Thymus (tissue), 11 donors: ENCODE measurements at regions not wholly inside any gene's neighbourhood (a gene's known extent, or its start where the extent isn't known, plus 50 kb on each side); places are given as distances from the start of the nearest gene placed in this dataset.

Experiments used
- DNase-seq, 9 donors: peaks; one replicate each; pipeline ENCODE4 v3.0.0-alpha.2; 2013; ENCODE audit warnings: low spot score in 9 of 9, low read depth in 6 of 9, missing footprints in 1 of 9
- H3K27ac ChIP-seq, 2 donors: one replicate each; pipeline ENCODE4 v1.5.1; 2013; ENCODE audit warnings: control low read depth in 1 of 2, low read depth in 1 of 2, low read length in 1 of 2, mild to moderate bottlenecking in 1 of 2, moderate library complexity in 1 of 2
- H3K27me3 ChIP-seq, 2 donors: one replicate each; pipeline ENCODE4 v1.5.1; 2013; ENCODE audit warnings: low read length in 1 of 2; ENCODE audit not compliant: control insufficient read depth in 2 of 2, insufficient read depth in 1 of 2
- H3K36me3 ChIP-seq, 2 donors: one replicate each; pipeline ENCODE4 v1.5.1; 2013; ENCODE audit warnings: low read length in 1 of 2, mild to moderate bottlenecking in 1 of 2, moderate library complexity in 1 of 2; ENCODE audit not compliant: control insufficient read depth in 2 of 2, insufficient read depth in 2 of 2
- H3K4me1 ChIP-seq, 2 donors: one replicate each; pipeline ENCODE4 v1.5.1; 2013; ENCODE audit warnings: low read length in 2 of 2; ENCODE audit not compliant: control insufficient read depth in 2 of 2, insufficient read depth in 2 of 2
- H3K4me3 ChIP-seq, 2 donors: one replicate each; pipeline ENCODE4 v1.5.1; 2013; ENCODE audit warnings: low read length in 2 of 2, control low read depth in 1 of 2, mild to moderate bottlenecking in 1 of 2
- H3K9me3 ChIP-seq, 2 donors: one replicate each; pipeline ENCODE4 v1.5.1; 2013; ENCODE audit warnings: low read length in 1 of 2, mild to moderate bottlenecking in 1 of 2; ENCODE audit not compliant: control insufficient read depth in 2 of 2, insufficient read depth in 1 of 2
- WGBS: extraction: QIAGEN DNeasy Blood & Tissue Kit; methylation state at CpG from one replicate; pipeline ENCODE4 v1.1.7; 2013; 5-methylcytosine and 5-hydroxymethylcytosine counted together
- donor health status: healthy.

DNA sequence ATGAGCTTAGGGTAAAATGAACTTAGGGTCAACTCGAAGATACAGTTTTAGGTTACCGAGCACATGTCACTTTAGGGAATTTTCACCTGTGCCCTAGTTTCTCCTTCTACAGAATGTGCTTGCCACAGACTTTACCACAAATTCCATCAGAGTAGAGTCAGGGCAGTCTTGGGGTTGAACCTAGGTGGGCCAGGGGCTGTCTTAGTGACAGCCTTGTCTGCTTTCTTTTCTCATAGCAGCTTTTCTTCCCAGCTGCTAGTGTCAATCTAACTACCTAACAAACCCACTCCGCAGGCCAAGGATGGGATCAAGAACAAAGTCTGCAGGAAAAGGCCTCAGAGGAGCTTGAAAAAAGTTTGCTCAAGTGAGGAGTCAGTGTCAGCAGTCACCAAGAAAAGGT is 458.1 kb upstream of the CDH18 start:
- Histone ChIP-seq H3K36me3 (no peaks in the 10 kb centered on the region), H3K27ac (no peak overlapping the region), H3K4me1 (no peaks in the 10 kb centered on the region), H3K9me3 (no peaks in the 10 kb centered on the region), H3K4me3 (no peak overlapping the region), H3K27me3 (no peaks in the 10 kb centered on the region)
- WGBS: 93% methylated on average over 3 of the region's 3 CpGs
- no peak for DNase-seq

DNA sequence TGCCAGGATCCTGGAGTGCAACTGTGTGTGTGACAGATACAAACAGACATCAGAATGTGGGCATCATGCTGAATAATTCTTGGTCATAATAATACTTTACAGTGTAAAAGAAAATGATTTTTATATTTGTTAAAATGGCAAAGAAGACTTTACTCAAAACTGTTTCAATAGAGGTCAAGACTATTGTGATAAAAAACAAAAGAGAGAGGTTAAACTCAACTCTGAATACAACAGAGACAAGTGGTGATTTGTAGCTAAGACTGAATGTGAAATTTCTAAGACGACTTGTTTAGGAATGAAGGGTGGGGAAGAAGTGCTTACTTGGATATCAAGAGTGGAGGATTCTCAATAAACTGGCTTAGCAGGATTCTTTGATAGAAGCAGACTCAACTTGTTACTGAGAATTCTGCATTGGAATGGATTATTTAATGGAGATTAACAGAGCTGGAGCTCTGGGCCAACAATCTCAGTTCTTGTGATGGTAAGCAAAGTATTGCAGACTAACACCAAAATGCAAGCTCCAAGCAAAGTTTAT is 457.4 kb upstream of the CDH18 start:
- WGBS: 96% methylated on average over 1 of the region's 1 CpG
- DNase-seq: no peak
- H3K4me3 ChIP-seq: no peak overlapping the region
- no peaks in the 10 kb centered on the region for H3K36me3 ChIP-seq
- no peak overlapping the region for H3K27ac ChIP-seq
- no peaks in the 10 kb centered on the region for H3K9me3 ChIP-seq
- no peaks in the 10 kb centered on the region for H3K4me1 ChIP-seq
- no peaks in the 10 kb centered on the region for H3K27me3 ChIP-seq

DNA sequence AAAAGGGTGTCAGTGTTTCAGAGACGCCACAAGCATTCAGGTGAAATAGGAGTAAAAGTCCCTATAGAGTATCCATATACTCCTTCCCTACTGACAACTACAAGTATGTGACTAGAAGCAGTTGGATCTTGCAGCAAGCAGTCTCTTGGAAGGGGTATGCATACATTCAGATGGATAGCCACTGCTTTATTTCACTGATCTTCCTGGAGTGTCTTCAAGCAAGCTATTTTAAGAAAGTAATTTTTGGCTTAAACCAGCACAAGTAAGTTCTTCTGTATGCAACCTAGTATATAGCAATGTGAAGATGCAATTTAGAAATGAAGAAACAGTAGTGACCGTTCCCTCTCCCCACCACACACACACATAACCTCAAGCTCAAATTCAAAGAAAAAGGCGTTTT is 446.8 kb upstream of the CDH18 start:
- H3K4me3 ChIP-seq: no peak overlapping the region
- no peaks in the 10 kb centered on the region for H3K36me3 ChIP-seq
- H3K9me3 ChIP-seq: no peaks in the 10 kb centered on the region
- H3K4me1 ChIP-seq: no peaks in the 10 kb centered on the region
- DNase-seq: no peak
- 90% methylated on average over 3 of the region's 3 CpGs for WGBS
- H3K27ac ChIP-seq: no peak overlapping the region
- H3K27me3 ChIP-seq: no peaks in the 10 kb centered on the region

DNA sequence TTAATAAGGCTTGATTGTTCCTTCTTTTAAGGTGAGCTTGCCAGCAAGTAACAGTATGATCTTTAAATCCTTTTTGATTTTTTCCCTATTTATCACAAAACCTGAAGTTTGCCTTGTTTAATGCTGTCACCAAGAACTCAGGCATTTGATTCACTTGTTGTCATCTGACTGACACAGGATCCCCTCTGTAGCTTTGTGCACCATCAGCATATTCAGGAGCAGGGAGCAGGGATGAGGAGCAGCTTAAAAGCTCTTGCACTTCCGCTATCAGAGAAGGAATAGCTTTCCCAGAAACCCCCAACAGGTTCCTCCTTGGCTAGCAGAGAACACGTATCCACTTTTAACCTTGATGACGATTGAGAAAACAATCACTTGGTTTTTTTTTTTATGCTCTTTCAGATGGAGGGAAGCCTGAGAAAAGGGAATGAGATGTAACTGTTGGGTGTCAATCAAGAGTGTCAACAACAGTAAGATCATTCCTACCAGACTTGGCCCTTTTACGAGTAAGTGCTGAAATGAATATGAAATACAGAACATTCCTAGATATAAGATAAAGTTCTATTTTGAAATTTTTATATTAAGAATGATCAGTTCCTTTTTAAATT is 433.1 kb upstream of the CDH18 start:
- H3K36me3 ChIP-seq: no peaks in the 10 kb centered on the region
- no peak overlapping the region for H3K27ac ChIP-seq
- no peak overlapping the region for H3K4me3 ChIP-seq
- no peaks in the 10 kb centered on the region for H3K27me3 ChIP-seq
- peaks cover 0 to 7% of the 10 kb centered on the region in 2 donors for H3K9me3 ChIP-seq
- H3K4me1 ChIP-seq: no peaks in the 10 kb centered on the region
- WGBS: 89% methylated on average over 4 of the region's 4 CpGs
- no peak for DNase-seq
